KMS-11 (cell line): ENCODE measurements at regions not wholly inside any gene's neighbourhood (a gene's known extent, or its start where the extent isn't known, plus 50 kb on each side); places are given as distances from the start of the nearest gene placed in this dataset.
"Not testable (repeated sequence)": the region's sequence is repeated elsewhere in the genome, so short reads cannot be mapped to it uniquely, and the experiment has no call there.

ENCODE experiments used
- H2AFZ ChIP-seq: fragments of 200-600 bp; sonication (generic); 2 replicates; pipeline ENCODE4 v1.6.1; 2016; ENCODE audit warnings: antibody characterized with exemption, mixed run types, low read depth
- H3K27ac ChIP-seq: fragments of 200-600 bp; sonication (generic); 2 replicates; pipeline ENCODE4 v1.6.1; 2016; ENCODE audit warnings: mild to moderate bottlenecking, mixed run types
- H3K27me3 ChIP-seq: fragments of 200-600 bp; sonication (generic); 2 replicates; pipeline ENCODE4 v1.6.1; 2017; ENCODE audit warnings: mild to moderate bottlenecking, low read depth, mixed run types, moderate library complexity; ENCODE audit not compliant: insufficient read depth
- H3K36me3 ChIP-seq: fragments of 200-600 bp; sonication (generic); 2 replicates; pipeline ENCODE4 v1.6.1; 2017; ENCODE audit warnings: mild to moderate bottlenecking, mixed run types; ENCODE audit not compliant: insufficient read depth
- H3K4me1 ChIP-seq: fragments of 200-600 bp; sonication (generic); 2 replicates; pipeline ENCODE4 v1.6.1; 2016; ENCODE audit warnings: mild to moderate bottlenecking, low read depth, mixed run types; ENCODE audit not compliant: poor library complexity, severe bottlenecking
- H3K4me2 ChIP-seq: fragments of 200-600 bp; sonication (generic); 2 replicates; pipeline ENCODE4 v1.7.0; 2016; ENCODE audit warnings: mild to moderate bottlenecking, mixed run types
- H3K4me3 ChIP-seq: fragments of 200-600 bp; sonication (generic); IDR thresholded peaks from 2 replicates; pipeline ENCODE4 v1.6.1; 2017; ENCODE audit warnings: low read depth, low read length, mixed read lengths; ENCODE audit not compliant: insufficient read depth
- H3K79me2 ChIP-seq: fragments of 200-600 bp; sonication (generic); 2 replicates; pipeline ENCODE4 v1.6.1; 2016; ENCODE audit warnings: low read depth, mixed run types; ENCODE audit not compliant: insufficient read depth
- H3K9ac ChIP-seq: fragments of 200-600 bp; sonication (generic); 2 replicates; pipeline ENCODE4 v1.6.1; 2016; ENCODE audit warnings: mild to moderate bottlenecking, mixed run types
- H4K20me1 ChIP-seq: fragments of 200-600 bp; sonication (generic); 2 replicates; pipeline ENCODE4 v1.6.1; 2016; ENCODE audit warnings: mild to moderate bottlenecking, mixed run types; ENCODE audit not compliant: insufficient read depth
- CTCF ChIP-seq: fragments of 200-600 bp; sonication (generic); conservative IDR thresholded peaks from 2 replicates; pipeline ENCODE4 v1.6.1; 2017; ENCODE audit warnings: low read depth, mild to moderate bottlenecking, antibody characterized with exemption, low read length, moderate library complexity, mixed read lengths

GRCh38 chr2:225761396-225761795, 361.9 kb downstream of the NYAP2 start:
- Histone ChIP-seq H3K9ac (no peak overlapping the region), H2AFZ (no peak overlapping the region), H3K4me1 (peaks cover under 1% of the 10 kb centered on the region), H3K4me2 (no peak overlapping the region), H3K27me3 (no peaks in the 10 kb centered on the region), H3K27ac (no peak overlapping the region), H3K4me3 (no peak overlapping the region), H3K36me3 (no peaks in the 10 kb centered on the region), H4K20me1 (no peaks in the 10 kb centered on the region), H3K79me2 (no peaks in the 10 kb centered on the region)
- no peak for TF ChIP-seq CTCF

- no peak overlapping the region for H3K4me3 ChIP-seq
- no peaks in the 10 kb centered on the region for H4K20me1 ChIP-seq
- H3K27ac ChIP-seq, result no peak overlapping the region
- no peaks in the 10 kb centered on the region for H3K79me2 ChIP-seq
- H3K4me1 ChIP-seq, result peaks cover 8% of the 10 kb centered on the region
- H3K9ac ChIP-seq, result no peak overlapping the region
- TF ChIP-seq CTCF, result no peak
- no peak overlapping the region for H2AFZ ChIP-seq
- no peaks in the 10 kb centered on the region for H3K36me3 ChIP-seq
- H3K4me2 ChIP-seq, result no peak overlapping the region
- H3K27me3 ChIP-seq, result no peaks in the 10 kb centered on the region
Observed at GRCh38 chr2:225757248-225757647, 357.7 kb downstream of the NYAP2 start.

- H3K4me3 ChIP-seq, result no peak overlapping the region
- no peak for TF ChIP-seq CTCF
Observed at GRCh38 chr2:225756198-225756597, 356.7 kb downstream of the NYAP2 start.

GRCh38 chr2:225748609-225749008, 349.1 kb downstream of the NYAP2 start:
- Histone ChIP-seq H4K20me1 (no peaks in the 10 kb centered on the region), H3K9ac (no peak overlapping the region), H3K36me3 (no peaks in the 10 kb centered on the region), H2AFZ (no peak overlapping the region), H3K27me3 (no peaks in the 10 kb centered on the region), H3K79me2 (no peaks in the 10 kb centered on the region), H3K4me3 (no peak overlapping the region), H3K27ac (no peak overlapping the region), H3K4me1 (no peaks in the 10 kb centered on the region), H3K4me2 (no peak overlapping the region)
- no peak for TF ChIP-seq CTCF

More at GRCh38 chr2:225756198-225756597, 356.7 kb downstream of the NYAP2 start:
- Histone ChIP-seq H3K79me2 (no peaks in the 10 kb centered on the region), H3K4me2 (no peak overlapping the region), H2AFZ (no peak overlapping the region), H4K20me1 (no peaks in the 10 kb centered on the region), H3K36me3 (no peaks in the 10 kb centered on the region), H3K4me1 (peaks cover 8% of the 10 kb centered on the region), H3K27me3 (no peaks in the 10 kb centered on the region), H3K9ac (no peak overlapping the region), H3K27ac (no peak overlapping the region)

- not testable (repeated sequence) for H3K9ac ChIP-seq, H3K27ac ChIP-seq, H3K4me3 ChIP-seq, H3K27me3 ChIP-seq, H4K20me1 ChIP-seq, H2AFZ ChIP-seq, H3K4me2 ChIP-seq, H3K79me2 ChIP-seq, H3K36me3 ChIP-seq, H3K4me1 ChIP-seq
Observed at GRCh38 chr2:225743996-225744395, 344.5 kb downstream of the NYAP2 start.
